ENCODE measurements at regions not wholly inside any gene's neighbourhood (a gene's known extent, or its start where the extent isn't known, plus 50 kb on each side); places are given as distances from the start of the nearest gene placed in this dataset.

- Histone ChIP-seq H3K27ac (ENCODE audit: control insufficient read depth, insufficient read depth, low read length) (no peak overlapping the region), H3K4me2 (ENCODE audit: control insufficient read depth, extremely low read depth, insufficient read depth, low read depth, low read length) (no peak overlapping the region), H3K9ac (ENCODE audit: control insufficient read depth, extremely low read depth, insufficient read depth, low read length) (no peak overlapping the region), H3K9me3 (ENCODE audit: control insufficient read depth, low read depth, low read length) (no peaks in the 10 kb centered on the region), H3K36me3 (ENCODE audit: control insufficient read depth in 2 of 2, extremely low read depth in 1 of 2, insufficient read depth in 2 of 2, low read length in 2 of 2) (no peaks in the 10 kb centered on the region), H3K27me3 (ENCODE audit: control insufficient read depth, extremely low read depth, insufficient read depth, low read length) (no peaks in the 10 kb centered on the region), H2AFZ (ENCODE audit: control insufficient read depth, low read length) (no peak overlapping the region), H3K9me1 (ENCODE audit: control insufficient read depth, extremely low read depth, insufficient read depth, low read length) (no peaks in the 10 kb centered on the region), H3K79me2 (ENCODE audit: control insufficient read depth, insufficient read depth, low read length) (no peaks in the 10 kb centered on the region), H3K4me1 (ENCODE audit: control insufficient read depth, extremely low read depth, insufficient read depth, low read length) (peaks cover 17% of the 10 kb centered on the region), H4K20me1 (ENCODE audit: control insufficient read depth, extremely low read depth, insufficient read depth, low read length) (no peaks in the 10 kb centered on the region), H3K4me3 (ENCODE audit: control insufficient read depth in 2 of 3, extremely low read depth in 1 of 3, insufficient read depth in 2 of 3, low read depth in 1 of 3, low read length in 3 of 3) (no peak overlapping the region)
- no peak for FAIRE-seq
- no peak for TF ChIP-seq EZH2 (IDR thresholded peaks at IDR 0.05; ENCODE audit: low read length)
- TF ChIP-seq CTCF (optimal IDR thresholded peaks at IDR 0.05 in 1 of 3, IDR thresholded peaks at IDR 0.05 in 1 of 3, conservative IDR thresholded peaks at IDR 0.05 in 1 of 3; ENCODE audit: extremely low read depth in 1 of 3, insufficient read depth in 2 of 3, low read length in 3 of 3): no peak
- dilution Hi-C loops (cut with MboI; ENCODE audit: extremely low pct_ligation_motif_present, low sequenced_read_pairs): no loop called here
- DNase-seq (ENCODE audit: low read depth, low spot score): no peak
Measured at GRCh38 chr11:129314371-129314770, 61.3 kb upstream of the BARX2 start.

- FAIRE-seq: no peak
- Histone ChIP-seq H3K4me1 (ENCODE audit: control insufficient read depth, extremely low read depth, insufficient read depth, low read length) (peaks cover 17% of the 10 kb centered on the region), H3K27me3 (ENCODE audit: control insufficient read depth, extremely low read depth, insufficient read depth, low read length) (no peaks in the 10 kb centered on the region), H3K36me3 (ENCODE audit: control insufficient read depth in 2 of 2, extremely low read depth in 1 of 2, insufficient read depth in 2 of 2, low read length in 2 of 2) (no peaks in the 10 kb centered on the region), H3K9me1 (ENCODE audit: control insufficient read depth, extremely low read depth, insufficient read depth, low read length) (no peaks in the 10 kb centered on the region), H3K9ac (ENCODE audit: control insufficient read depth, extremely low read depth, insufficient read depth, low read length) (no peak overlapping the region), H3K9me3 (ENCODE audit: control insufficient read depth, low read depth, low read length) (no peaks in the 10 kb centered on the region), H4K20me1 (ENCODE audit: control insufficient read depth, extremely low read depth, insufficient read depth, low read length) (no peaks in the 10 kb centered on the region), H3K27ac (ENCODE audit: control insufficient read depth, insufficient read depth, low read length) (no peak overlapping the region), H3K79me2 (ENCODE audit: control insufficient read depth, insufficient read depth, low read length) (no peaks in the 10 kb centered on the region), H3K4me3 (ENCODE audit: control insufficient read depth in 2 of 3, extremely low read depth in 1 of 3, insufficient read depth in 2 of 3, low read depth in 1 of 3, low read length in 3 of 3) (no peak overlapping the region), H2AFZ (ENCODE audit: control insufficient read depth, low read length) (no peak overlapping the region), H3K4me2 (ENCODE audit: control insufficient read depth, extremely low read depth, insufficient read depth, low read depth, low read length) (peak overlapping the region; percentile 59)
- DNase-seq (ENCODE audit: low read depth, low spot score): no peak
- no peak for TF ChIP-seq EZH2 (IDR thresholded peaks at IDR 0.05; ENCODE audit: low read length)
- dilution Hi-C loops (cut with MboI; ENCODE audit: extremely low pct_ligation_motif_present, low sequenced_read_pairs): no loop called here
Measured at GRCh38 chr11:129313541-129314297, 61.9 kb upstream of the BARX2 start.
